ENCODE measurements at regions not wholly inside any gene's neighbourhood (a gene's known extent, or its start where the extent isn't known, plus 50 kb on each side); places are given as distances from the start of the nearest gene placed in this dataset.

DNA sequence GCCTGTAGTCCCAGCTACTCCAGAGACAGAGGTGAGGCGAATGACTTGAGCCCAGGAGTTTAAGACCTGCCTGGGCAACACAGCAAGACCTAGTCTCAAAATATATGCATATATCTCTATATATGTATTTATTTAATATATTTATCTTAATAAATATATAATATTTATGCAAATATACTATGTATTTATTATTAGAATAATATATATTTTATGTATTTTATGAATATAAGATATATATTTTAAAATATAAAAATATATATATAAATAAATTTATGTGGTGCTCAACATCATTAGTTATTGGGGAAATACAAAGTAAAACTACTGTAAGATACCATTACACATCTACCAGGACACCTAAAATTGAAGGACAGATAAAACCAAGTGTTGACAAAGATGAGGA, 58.1 kb upstream of the IPO5 start:
- no peak overlapping the region for H3K27ac ChIP-seq (ENCODE audit: low read depth, low read length)
- H3K27me3 ChIP-seq (ENCODE audit: control insufficient read depth, insufficient read depth, low read length): no peaks in the 10 kb centered on the region
- no peak overlapping the region for H3K4me3 ChIP-seq (ENCODE audit: low read depth, low read length)
- ChIA-PET POLR2A (no interaction called here), CTCF (no interaction called here)
- DNase-seq (ENCODE audit: low read depth, low spot score): no peak
- no peaks in the 10 kb centered on the region; the same call in 1 of the 2 replicates for H3K9me3 ChIP-seq (ENCODE audit: control insufficient read depth, insufficient read depth, low read length)
- TF ChIP-seq, protein P1, sequence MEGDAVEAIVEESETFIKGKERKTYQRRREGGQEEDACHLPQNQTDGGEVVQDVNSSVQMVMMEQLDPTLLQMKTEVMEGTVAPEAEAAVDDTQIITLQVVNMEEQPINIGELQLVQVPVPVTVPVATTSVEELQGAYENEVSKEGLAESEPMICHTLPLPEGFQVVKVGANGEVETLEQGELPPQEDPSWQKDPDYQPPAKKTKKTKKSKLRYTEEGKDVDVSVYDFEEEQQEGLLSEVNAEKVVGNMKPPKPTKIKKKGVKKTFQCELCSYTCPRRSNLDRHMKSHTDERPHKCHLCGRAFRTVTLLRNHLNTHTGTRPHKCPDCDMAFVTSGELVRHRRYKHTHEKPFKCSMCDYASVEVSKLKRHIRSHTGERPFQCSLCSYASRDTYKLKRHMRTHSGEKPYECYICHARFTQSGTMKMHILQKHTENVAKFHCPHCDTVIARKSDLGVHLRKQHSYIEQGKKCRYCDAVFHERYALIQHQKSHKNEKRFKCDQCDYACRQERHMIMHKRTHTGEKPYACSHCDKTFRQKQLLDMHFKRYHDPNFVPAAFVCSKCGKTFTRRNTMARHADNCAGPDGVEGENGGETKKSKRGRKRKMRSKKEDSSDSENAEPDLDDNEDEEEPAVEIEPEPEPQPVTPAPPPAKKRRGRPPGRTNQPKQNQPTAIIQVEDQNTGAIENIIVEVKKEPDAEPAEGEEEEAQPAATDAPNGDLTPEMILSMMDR (IDR thresholded peaks at IDR 0.05; ENCODE audit: low read depth, low read length): no peak

DNA sequence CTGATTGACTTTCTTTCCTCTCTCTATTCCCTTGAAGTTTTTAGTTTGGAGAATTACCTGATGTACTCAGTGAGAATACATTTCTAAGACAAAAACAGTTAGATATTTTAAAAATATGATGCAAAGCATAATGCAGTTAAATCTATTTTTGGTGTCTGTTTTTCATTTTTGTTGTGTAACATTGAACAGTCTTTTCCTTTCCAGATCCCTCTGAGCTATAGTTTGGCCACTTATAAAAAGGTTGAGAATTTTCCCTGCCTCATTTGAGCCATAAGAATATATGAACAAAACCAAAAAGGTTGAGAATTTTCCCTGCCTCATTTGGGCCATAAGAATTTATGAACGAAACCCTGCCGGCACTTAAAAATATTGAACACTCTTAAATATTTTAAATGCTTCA, 57.0 kb upstream of the IPO5 start:
- ChIA-PET POLR2A (no interaction called here), CTCF (interaction anchor here (0.9 to 1.0 kb wide), 2 partner anchors 13 to 41 kb away, joined by 3 to 4 read pairs; no protein-coding TSS in a partner anchor)
- Histone ChIP-seq H3K27ac (ENCODE audit: low read depth, low read length) (no peak overlapping the region), H3K4me3 (ENCODE audit: low read depth, low read length) (no peak overlapping the region), H3K27me3 (ENCODE audit: control insufficient read depth, insufficient read depth, low read length) (no peaks in the 10 kb centered on the region), H3K9me3 (ENCODE audit: control insufficient read depth, insufficient read depth, low read length) (no peaks in the 10 kb centered on the region; the same call in 1 of the 2 replicates)
- DNase-seq (ENCODE audit: low read depth, low spot score): no peak
- TF ChIP-seq, protein P1 (IDR thresholded peaks at IDR 0.05; ENCODE audit: low read depth, low read length): no peak

DNA sequence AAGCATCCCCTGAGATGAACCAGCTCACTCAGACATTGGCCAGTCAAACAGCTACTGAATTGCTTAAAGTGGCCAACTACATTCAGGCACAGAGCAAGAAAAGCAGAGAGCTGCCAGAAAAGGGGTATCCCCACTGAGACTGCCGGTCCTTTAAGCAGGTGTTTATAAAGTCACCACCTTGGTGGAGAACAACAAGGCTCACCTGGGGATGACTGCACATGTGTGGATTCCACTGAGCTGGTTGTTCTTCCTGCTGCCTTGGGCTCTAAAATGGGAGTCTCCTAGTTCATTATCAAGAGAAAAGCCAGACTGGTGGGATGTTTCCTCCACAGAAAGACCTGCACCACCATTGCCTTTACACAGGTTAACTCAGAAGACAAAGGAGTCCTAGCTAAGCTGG, 51.8 kb upstream of the IPO5 start:
- H3K4me3 ChIP-seq (ENCODE audit: low read depth, low read length): no peak overlapping the region
- TF ChIP-seq, protein P1 (IDR thresholded peaks at IDR 0.05; ENCODE audit: low read depth, low read length): no peak
- CTCF ChIA-PET: no interaction called here
- DNase-seq (ENCODE audit: low read depth, low spot score): no peak
- H3K9me3 ChIP-seq (ENCODE audit: control insufficient read depth, insufficient read depth, low read length): no peaks in the 10 kb centered on the region
- H3K27ac ChIP-seq (ENCODE audit: low read depth, low read length): no peak overlapping the region
- POLR2A ChIA-PET: no interaction called here
- no peaks in the 10 kb centered on the region for H3K27me3 ChIP-seq (ENCODE audit: control insufficient read depth, insufficient read depth, low read length)

Measured in AG04450 (cell line).